HG03342 (cell line): ENCODE measurements at regions not wholly inside any gene's neighbourhood (a gene's known extent, or its start where the extent isn't known, plus 50 kb on each side); places are given as distances from the start of the nearest gene placed in this dataset.

Experiments used
- ATAC-seq: cut with Tn5 transposase; IDR thresholded peaks from one replicate; pipeline ENCODE4 v1.9.1; 2021; ENCODE audit warnings: mild to moderate bottlenecking, moderate library complexity; ENCODE audit not compliant: unreplicated experiment

DNA sequence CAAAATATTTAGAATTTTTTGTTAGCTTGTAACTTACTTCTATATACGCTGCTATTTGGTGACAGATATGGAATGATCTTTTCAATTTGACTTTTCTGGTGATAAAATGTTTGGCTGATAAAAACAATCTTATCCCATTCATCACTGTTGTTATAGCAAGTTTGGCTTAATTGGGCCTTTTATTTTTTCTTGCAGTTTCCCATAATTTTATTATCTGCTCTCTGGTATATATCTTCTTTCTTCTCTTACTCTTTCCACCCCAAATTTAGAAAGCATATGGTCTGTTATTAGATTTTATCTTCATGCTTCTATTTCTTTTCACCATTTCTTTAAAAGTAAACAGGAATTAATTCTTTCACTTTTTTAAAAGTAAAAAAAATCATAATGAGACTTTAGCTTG, 474.4 kb downstream of the TLE1 start:
- no peak for ATAC-seq

DNA sequence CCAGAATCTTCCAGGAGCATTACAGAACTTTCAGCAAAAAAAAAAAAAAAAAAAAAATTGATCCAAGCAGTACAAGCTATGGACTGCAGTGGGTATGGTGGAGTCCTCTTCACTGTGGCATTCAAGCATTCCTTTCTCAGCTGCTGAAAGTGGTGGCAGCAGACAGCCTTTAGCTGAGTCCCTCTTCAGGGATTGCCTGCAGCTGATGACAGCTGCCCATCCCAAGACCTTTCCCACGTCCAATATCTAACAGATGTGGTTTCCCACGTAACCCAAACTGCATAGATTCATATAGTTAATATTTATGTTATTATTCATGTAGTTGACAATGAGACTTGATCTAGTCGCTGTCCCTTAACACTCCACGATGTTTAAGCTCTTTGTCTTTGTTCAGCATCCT, 475.9 kb downstream of the TLE1 start:
- no peak for ATAC-seq

DNA sequence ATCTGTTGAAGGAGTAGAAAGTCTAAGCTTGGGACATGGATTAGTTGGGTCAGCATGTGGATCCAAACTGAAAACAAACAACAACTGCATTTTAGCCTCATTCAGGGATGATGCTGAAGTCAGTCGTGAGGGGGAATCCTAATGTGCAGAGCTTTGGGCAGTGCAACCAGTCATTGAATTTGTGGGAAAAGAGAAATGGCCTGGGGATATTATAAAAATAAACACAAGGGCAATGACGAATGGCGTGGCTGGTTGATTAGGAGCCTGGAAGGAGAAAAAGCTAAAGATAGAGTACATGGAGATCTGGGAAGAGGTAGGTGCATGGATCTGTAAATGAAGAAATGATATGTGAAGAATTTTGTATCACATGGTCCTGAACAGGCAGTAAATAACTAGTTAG, 477.6 kb downstream of the TLE1 start:
- ATAC-seq, result no peak

DNA sequence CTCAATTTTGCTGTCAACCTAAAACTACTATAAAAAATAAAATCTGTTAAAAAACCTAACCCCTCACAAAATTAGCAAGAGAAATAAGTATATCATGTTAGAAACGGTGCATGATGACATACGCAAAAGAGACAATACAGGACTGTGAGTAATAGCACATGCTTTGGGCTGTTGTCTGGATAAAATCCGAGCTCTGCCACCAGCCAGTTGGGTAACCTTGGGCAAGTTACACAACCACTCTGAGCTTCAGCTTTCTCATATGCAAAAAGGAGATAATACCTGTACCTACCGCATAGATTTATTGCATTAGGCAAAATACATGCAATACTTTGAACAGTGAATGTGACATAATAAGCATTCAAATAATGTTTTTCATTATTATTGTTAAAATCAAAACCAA, 481.7 kb downstream of the TLE1 start:
- no peak for ATAC-seq

DNA sequence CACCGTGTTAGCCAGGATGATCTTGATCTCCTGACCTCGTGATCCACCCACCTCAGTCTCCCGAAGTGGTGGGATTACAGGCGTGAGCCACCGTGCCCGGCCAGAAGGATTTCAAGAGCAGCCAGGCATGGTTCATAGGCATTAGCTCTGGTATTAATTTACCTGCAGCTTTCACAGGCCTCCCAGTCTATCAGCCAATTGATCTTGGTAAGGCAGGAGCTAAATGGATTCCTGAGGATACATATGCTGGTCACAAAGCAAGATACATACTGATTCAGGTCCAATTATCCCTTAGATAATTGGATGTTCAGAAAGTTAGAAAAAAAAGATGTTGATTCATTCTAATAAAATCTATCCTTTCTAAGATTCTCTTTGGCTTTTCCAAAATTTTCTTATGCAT, 487.1 kb downstream of the TLE1 start:
- no peak for ATAC-seq

DNA sequence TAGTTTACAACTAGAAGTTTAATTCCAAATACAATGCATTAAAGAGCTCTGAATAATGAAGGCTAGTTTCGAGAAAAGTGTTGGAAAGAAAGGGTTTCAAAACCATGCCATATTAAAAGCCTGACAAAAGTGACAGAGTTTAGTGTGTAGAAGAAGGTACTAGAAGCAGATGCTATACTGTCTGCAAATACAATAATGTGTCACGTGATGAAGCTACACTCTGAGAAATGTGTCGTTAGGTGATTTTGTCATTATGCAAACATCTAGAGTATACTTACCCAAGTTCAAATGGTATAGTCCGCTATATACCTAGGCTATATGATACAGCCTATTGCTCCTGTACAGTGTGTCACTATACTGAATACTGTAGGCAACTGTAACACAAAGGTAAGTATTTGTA, 494.1 kb downstream of the TLE1 start:
- no peak for ATAC-seq

DNA sequence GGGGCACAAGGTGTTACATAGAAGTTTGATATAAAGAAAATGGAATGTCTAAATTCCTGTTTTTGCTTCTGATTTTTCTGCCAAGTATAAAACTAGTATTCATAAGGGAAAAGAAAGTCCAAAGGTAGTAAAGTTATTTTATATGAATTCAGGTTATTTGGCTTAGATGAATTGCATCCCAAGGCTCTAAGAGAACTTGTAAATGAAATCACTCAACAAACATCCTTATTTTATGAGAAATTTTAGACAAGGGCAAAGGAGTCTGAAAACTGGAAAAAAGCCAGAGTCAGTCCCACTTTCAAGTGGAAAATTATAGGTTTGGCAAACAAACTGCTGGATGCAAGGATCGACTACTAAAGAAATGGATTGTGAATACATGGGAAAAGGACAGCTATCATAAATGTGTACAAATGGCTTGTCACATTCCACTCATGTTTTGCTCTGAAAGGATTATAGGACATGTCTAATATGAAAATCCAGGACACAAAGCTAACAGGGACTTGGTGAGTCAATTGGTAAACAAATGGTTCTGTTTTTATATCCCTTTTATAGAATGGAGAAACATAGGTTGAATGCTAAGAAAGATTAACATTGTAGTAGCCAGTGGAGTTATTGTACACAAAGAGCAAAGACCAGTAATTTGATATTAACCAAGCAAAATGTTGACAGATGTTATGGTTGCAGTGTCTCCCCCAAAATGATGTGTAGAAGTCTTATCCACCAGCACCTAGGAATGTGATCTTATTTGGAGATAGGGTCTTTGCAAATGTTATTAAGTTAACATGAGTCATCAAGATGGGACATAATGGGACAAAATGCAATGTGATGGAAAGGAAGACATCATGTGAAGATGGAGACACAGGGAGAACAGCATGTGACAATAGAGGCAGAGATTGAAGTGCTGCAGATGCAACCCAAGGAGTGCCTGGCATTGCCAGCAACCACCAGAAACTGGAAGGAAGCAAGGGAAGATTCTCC, 495.7 kb downstream of the TLE1 start:
- no peak for ATAC-seq

- ATAC-seq, result no peak
Observed at GRCh38 chr9:81191222-81191621, 498.1 kb downstream of the TLE1 start.

- no peak for ATAC-seq
Observed at GRCh38 chr9:81190659-81191058, 498.7 kb downstream of the TLE1 start.

DNA sequence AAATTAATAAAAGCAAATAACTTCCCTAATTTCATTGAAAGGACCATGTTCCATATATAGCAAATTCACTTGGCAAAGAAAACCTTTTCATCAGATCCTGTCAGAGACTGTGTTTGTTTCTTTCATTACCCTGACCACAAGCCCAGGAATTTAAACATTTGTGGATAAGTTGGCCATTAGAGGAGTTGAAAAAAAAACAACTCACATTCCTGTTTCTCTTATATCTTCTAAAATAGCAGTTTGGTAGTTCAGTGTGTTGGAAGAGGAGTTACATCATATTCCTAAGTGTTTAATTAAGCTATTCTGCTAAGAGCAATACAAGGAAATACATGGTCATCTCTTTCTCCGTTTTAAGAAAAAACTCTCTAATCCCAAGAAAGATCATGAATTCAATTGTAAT, 505.6 kb downstream of the TLE1 start:
- ATAC-seq, result no peak

- peak; percentile 79 for ATAC-seq
Observed at GRCh38 chr9:81182431-81182830, 506.9 kb downstream of the TLE1 start.

- ATAC-seq, result no peak
Observed at GRCh38 chr9:81174023-81174422, 515.3 kb downstream of the TLE1 start.

DNA sequence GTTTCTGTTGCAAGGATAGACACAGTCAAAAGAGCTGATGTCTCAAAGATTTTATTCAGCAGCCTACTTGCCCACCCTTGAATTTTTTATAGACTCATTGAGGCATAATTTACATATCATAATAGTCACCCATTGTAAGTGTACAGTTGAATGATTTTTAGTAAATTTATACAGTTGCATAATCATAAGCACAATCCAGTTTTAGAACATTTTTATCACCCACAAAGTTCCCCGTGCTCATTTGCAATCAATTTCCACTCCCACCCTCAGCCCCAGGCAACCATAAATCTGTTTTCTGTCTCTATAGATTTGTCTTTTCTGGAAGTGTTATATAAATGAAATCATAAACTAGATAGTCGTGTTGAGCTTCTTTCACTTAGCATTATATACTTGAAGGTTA, 517.7 kb downstream of the TLE1 start:
- ATAC-seq, result no peak

GRCh38 chr9:81162361-81162760, 527.0 kb downstream of the TLE1 start:
- ATAC-seq, result no peak

GRCh38 chr9:81156381-81156780, 533.0 kb downstream of the TLE1 start:
- no peak for ATAC-seq

DNA sequence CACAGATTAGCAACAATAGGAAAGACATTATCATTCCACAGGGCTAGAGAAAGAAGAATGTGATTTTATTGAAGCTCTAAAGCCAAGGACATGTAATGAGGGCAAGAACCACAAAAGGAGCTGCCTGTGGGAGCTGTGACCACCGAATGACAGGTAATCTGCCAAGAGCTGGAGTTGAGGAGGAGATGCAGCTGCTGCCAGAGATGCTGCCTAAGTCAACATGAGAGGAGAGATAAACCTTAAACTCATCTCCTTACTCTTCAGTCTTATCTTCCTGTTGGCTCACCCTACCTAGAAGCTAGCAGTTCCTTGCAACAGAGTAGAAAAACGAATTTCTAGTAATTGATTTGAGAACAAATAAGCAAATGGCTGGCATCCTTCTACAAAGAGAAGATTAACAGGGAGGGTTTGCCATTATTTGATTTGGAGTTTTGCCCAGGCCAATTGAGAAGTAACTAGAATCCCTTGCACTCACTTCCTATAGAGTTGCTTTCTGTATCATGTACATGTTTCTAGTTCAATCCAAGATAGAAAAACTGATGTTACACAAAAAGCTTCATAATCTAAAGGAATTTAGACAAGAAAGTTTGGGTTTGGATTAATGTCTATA, 539.2 kb downstream of the TLE1 start:
- no peak for ATAC-seq

DNA sequence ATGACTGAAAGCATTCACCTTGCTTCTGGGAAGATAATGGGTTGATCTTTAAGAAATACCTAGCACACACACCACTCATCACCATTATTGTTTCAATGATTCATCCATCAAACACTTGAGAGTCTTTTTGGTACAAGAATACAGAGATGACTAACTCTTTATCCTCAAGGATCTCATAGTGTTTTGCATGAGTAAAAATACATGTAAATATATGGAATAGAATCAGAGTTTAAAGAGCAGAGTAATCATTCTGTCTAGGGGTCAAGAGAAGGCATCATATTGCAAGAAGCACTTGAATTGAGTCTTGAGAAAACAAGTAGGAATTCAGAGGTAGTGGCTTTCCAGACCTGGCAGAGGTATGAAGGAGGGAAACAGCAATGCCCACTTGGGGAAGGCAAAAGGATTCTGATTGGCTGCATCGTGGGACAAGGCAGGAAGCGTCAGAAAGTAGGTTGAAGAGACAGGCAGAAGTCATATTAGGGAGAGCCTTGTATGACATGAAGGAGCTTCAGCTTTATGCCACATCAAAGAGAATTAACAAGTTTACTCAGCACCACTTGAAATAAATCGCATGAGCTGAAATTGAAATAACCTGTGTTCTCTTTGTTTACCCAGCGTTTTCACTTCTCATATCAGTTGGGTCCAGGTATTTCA, 542.5 kb downstream of the TLE1 start:
- no peak for ATAC-seq

DNA sequence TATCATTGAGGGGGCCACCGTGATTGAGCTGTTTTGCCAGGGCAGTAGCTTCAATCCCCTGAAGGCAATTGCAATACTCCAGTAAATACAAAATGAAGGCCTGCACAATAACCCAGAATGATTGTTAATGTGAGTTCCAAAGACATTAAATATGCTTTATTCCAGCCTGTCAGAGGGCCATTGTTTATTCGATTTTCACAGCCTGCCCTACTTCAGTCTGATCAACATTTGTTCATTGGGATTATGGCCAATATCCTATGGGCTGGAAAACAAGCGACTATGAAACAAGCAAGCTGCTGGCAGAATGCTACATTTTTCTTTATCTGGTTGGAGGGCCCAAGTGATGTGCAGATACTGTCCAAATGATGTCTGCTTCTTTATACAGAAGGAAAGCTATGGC, 543.1 kb downstream of the TLE1 start:
- no peak for ATAC-seq

- no peak for ATAC-seq
Observed at GRCh38 chr9:81145331-81145963, 543.9 kb downstream of the TLE1 start.

DNA sequence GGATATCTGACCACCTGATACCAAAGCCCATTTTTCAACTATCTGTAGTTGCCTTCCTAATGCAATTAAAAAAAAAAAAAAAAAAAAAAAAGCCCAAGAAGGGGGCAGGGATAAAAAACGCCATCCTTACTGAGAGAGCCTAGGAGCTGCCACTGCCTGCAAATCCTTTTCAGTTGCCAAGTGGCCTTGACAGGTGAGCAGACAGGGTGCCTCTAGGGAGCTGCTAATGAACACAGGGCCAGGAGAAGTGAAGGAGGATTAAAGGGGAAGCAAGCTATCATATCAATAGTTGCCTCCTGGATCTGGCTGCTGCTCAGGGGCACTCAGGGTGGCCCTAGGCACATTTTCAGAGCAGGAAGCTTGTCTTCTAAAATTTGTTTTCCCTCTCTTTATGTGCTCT, 547.4 kb downstream of the TLE1 start:
- ATAC-seq, result no peak

GRCh38 chr9:81137976-81138568, 551.3 kb downstream of the TLE1 start:
- ATAC-seq, result no peak
